ENCODE measurements at regions not wholly inside any gene's neighbourhood (a gene's known extent, or its start where the extent isn't known, plus 50 kb on each side); places are given as distances from the start of the nearest gene placed in this dataset.
A peak's percentile ranks its signal among the peaks of the same experiment; 100 is the strongest.

DNA sequence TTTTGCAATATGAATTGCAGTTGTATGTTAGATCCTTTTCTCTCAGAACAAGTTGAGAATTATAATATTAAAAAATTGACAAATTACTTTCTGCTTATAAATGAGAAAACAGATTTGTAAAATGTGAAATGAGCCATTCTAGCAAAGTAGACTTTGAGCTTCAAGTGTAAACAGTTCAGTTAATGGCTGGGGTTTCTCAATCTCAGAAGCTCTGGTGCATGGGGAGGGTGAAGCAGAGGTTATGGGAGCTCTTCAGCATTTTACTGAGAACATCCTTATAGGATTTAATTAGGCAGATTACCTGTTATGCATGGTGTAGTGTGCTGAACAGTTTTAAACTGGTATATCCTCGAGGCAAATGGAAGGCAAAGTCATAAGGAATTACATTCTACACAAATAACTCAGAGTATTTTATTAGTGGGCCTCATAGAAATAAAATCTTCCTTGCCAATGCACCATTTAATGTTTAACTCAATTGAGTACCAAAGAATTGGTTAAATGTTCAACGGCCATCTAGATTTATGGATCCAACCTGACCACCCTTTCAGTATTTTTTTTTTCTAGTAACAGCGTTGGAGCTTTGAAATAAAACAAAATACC lies 1143.6 kb upstream of the ADGRL2 start:
- no peaks in the 10 kb centered on the region for H3K27me3 ChIP-seq (replicated peaks; ENCODE audit: control insufficient read depth, insufficient read depth, low read length)
- TF ChIP-seq, protein P1, sequence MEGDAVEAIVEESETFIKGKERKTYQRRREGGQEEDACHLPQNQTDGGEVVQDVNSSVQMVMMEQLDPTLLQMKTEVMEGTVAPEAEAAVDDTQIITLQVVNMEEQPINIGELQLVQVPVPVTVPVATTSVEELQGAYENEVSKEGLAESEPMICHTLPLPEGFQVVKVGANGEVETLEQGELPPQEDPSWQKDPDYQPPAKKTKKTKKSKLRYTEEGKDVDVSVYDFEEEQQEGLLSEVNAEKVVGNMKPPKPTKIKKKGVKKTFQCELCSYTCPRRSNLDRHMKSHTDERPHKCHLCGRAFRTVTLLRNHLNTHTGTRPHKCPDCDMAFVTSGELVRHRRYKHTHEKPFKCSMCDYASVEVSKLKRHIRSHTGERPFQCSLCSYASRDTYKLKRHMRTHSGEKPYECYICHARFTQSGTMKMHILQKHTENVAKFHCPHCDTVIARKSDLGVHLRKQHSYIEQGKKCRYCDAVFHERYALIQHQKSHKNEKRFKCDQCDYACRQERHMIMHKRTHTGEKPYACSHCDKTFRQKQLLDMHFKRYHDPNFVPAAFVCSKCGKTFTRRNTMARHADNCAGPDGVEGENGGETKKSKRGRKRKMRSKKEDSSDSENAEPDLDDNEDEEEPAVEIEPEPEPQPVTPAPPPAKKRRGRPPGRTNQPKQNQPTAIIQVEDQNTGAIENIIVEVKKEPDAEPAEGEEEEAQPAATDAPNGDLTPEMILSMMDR (IDR thresholded peaks at IDR 0.05; ENCODE audit: insufficient read depth, low read length, poor library complexity, severe bottlenecking): no peak
- H3K36me3 ChIP-seq (ENCODE audit: control insufficient read depth, insufficient read depth, low read length): no peaks in the 10 kb centered on the region
- DNase-seq (ENCODE audit: extremely low read depth, insufficient read length): no peak
- H3K4me3 ChIP-seq (replicated peaks; ENCODE audit: low read depth, low read length): no peak overlapping the region

DNA sequence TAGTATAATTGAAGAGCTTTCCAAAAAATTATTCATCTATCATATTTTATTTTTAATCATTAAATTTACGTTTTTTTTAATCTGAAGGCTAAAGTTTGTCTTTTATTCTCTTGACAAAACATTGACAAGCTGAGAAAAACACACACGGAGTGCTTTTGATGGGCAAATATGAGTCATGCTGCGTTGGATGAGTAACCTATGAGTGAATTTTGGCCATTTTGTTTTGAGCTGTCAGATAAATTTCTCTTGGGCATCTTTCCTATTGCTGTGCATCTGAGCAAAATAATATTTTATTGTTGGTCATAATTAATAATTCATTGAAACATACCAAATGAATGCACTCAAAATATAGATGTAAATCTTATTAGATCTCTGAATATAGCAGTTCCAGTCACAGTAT lies 1144.1 kb upstream of the ADGRL2 start:
- TF ChIP-seq, protein P1 (IDR thresholded peaks at IDR 0.05; ENCODE audit: insufficient read depth, low read length, poor library complexity, severe bottlenecking): no peak
- DNase-seq (ENCODE audit: extremely low read depth, insufficient read length): no peak
- no peaks in the 10 kb centered on the region for H3K36me3 ChIP-seq (ENCODE audit: control insufficient read depth, insufficient read depth, low read length)

DNA sequence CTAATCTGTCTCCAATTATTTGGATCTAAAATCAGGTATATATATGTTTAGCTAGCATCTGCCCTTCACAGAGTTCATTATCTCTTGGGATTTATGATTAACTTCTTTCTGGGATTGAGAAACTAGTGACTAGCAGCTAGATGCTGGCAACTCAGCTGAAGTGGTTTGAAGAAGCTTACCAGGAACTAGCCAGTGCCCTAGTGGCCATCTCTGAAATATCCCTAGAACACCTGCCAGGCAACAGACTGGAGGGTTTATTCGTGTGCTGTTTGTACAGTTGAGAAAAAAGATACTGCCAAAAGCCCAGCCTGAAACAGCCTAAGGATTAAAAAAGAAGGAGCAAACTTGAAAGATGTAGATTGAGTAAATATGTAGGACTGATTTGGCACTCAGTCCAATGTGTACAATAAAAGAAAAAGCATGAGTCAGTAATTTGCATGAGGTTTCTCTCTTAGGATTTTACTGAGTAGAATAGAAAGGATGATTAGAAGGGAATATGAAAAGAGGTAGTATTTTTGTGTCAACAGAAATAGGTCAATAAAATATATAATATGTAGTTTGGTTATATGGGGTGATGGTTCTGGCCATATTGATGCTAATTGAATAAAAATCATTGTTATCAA lies 1144.6 kb upstream of the ADGRL2 start:
- no peaks in the 10 kb centered on the region for H3K36me3 ChIP-seq (ENCODE audit: control insufficient read depth, insufficient read depth, low read length)
- H3K4me3 ChIP-seq (replicated peaks; ENCODE audit: low read depth, low read length): no peak overlapping the region
- no peaks in the 10 kb centered on the region for H3K27me3 ChIP-seq (replicated peaks; ENCODE audit: control insufficient read depth, insufficient read depth, low read length)
- no peak for DNase-seq (ENCODE audit: extremely low read depth, insufficient read length)
- TF ChIP-seq, protein P1 (IDR thresholded peaks at IDR 0.05; ENCODE audit: insufficient read depth, low read length, poor library complexity, severe bottlenecking): peak; percentile 25

More for the DNA sequence above, 1144.1 kb upstream of the ADGRL2 start:
- Histone ChIP-seq H3K27me3 (replicated peaks; ENCODE audit: control insufficient read depth, insufficient read depth, low read length) (no peaks in the 10 kb centered on the region), H3K4me3 (replicated peaks; ENCODE audit: low read depth, low read length) (no peak overlapping the region)

DNA sequence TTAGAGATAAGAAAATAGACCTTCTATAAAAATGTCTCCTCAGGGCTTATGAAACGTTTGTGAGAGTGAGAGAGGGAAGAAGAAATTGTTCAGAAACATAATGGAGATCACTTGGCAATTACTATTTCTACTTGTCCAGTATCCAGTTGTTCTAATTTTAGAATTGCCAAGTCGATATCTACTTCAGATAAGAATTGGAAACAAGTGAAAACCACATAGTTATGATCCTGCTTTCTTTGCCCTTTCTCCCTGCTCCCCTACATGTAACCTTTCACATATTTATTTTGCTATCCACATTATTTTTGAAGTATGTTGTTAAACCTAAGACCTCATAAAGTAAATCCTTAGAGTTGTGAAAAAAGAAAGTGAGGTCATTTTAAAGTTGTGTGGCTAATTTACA lies 1154.7 kb upstream of the ADGRL2 start:
- TF ChIP-seq, protein P1 (IDR thresholded peaks at IDR 0.05; ENCODE audit: insufficient read depth, low read length, poor library complexity, severe bottlenecking): no peak
- Histone ChIP-seq H3K4me3 (replicated peaks; ENCODE audit: low read depth, low read length) (no peak overlapping the region), H3K36me3 (ENCODE audit: control insufficient read depth, insufficient read depth, low read length) (no peaks in the 10 kb centered on the region)

DNA sequence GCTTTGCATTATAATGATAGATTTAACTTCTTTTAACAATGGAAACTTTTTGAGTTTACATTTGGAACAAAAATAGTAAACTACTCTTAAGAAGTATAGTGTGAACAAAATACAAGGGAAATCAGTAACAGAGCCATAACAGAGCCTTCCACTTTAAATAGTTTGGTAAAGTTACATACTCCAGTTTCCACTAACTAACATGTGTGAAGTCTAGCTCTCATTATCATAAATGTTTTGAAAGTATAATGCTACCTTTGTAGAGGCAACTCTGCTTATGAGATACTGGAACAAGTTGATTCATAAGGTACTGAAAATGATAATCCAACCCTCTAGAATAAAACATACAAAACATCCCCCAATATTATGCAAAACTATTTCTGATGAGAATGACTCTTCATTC lies 1155.1 kb upstream of the ADGRL2 start:
- H3K36me3 ChIP-seq (ENCODE audit: control insufficient read depth, insufficient read depth, low read length): no peaks in the 10 kb centered on the region
- no peaks in the 10 kb centered on the region for H3K27me3 ChIP-seq (replicated peaks; ENCODE audit: control insufficient read depth, insufficient read depth, low read length)

More for the DNA sequence above, 1154.7 kb upstream of the ADGRL2 start:
- H3K27me3 ChIP-seq (replicated peaks; ENCODE audit: control insufficient read depth, insufficient read depth, low read length): no peaks in the 10 kb centered on the region
- no peak for DNase-seq (ENCODE audit: extremely low read depth, insufficient read length)

More for the DNA sequence above, 1155.1 kb upstream of the ADGRL2 start:
- TF ChIP-seq, protein P1 (IDR thresholded peaks at IDR 0.05; ENCODE audit: insufficient read depth, low read length, poor library complexity, severe bottlenecking): no peak
- H3K4me3 ChIP-seq (replicated peaks; ENCODE audit: low read depth, low read length): no peak overlapping the region
- no peak for DNase-seq (ENCODE audit: extremely low read depth, insufficient read length)

Measured in GM06990 (cell line).